Daoy (cell line): ENCODE measurements at regions not wholly inside any gene's neighbourhood (a gene's known extent, or its start where the extent isn't known, plus 50 kb on each side); places are given as distances from the start of the nearest gene placed in this dataset.
A peak's percentile ranks its signal among the peaks of the same experiment; 100 is the strongest.
"Not testable (repeated sequence)": the region's sequence is repeated elsewhere in the genome, so short reads cannot be mapped to it uniquely, and the experiment has no call there.

ENCODE experiments used
- DNase-seq: peaks from one replicate; pipeline ENCODE4 v3.0.0-alpha.2; 2015; ENCODE audit warnings: low read depth

DNA sequence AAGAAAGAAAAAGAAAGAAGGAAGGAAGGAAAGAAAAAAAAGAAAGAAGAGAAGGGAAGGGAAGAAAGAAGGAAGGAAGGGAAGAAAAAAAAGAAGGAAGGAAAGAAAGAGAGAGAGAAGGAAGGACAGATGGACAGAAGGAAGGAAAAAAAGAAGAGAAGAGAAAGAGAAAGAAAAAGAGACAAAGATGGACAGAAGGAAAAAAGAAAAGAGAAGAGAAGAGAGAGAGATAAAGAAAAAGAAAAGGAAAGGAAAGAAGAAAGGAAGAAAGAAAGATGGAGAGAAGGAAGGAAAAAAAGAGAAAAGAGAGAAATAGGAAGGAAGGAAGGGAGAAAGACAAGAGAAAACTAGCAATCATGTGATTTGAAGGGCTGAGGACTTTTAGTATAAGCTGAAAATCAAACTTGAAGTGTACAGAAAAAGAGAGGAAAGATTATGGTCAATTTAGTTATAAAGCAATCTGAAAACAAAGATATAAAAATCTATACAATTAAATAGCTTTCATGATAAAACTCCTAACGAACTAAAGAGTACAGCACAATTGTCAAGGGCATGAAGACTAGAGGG, 115.3 kb downstream of the LTN1 start:
- no peak for DNase-seq

DNA sequence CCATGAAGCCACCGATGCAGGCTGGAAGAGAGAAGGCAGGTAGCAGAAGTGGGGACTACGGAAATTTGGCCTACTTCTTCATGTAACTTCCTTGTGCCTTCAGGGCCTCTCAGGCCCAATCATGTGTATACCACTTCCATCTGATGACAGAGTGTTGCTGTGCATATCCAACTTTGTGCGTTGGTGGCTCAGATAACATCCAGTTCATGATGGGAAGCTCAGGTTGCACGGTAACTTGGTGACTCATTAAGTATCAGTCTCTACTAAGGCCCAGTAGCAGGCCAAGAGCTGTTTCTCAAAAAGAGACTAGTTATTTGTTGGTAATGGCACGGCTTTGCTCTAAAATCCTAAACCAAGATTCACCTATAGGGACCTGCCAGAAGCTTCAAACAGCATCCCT, 117.6 kb downstream of the LTN1 start:
- DNase-seq, result no peak

DNA sequence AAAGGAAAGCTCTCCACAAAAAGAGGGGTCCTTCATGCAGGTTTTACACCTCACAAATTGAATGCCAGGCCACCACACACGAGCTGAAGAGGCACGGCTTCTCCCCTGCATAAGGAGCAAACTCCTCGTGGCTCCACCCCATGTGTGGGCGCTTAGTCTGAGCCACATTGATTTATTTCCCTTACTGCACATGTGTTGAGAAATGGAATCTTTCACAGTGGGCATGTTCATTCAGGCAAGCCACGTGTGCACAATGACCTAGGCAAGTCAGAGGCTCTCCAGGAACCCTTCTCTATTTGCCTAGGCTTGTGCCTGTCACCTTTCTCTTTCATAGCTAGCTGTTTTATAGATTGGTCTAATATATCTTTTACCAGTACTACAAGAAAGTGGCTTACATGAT, 120.5 kb downstream of the LTN1 start:
- DNase-seq, result no peak

DNA sequence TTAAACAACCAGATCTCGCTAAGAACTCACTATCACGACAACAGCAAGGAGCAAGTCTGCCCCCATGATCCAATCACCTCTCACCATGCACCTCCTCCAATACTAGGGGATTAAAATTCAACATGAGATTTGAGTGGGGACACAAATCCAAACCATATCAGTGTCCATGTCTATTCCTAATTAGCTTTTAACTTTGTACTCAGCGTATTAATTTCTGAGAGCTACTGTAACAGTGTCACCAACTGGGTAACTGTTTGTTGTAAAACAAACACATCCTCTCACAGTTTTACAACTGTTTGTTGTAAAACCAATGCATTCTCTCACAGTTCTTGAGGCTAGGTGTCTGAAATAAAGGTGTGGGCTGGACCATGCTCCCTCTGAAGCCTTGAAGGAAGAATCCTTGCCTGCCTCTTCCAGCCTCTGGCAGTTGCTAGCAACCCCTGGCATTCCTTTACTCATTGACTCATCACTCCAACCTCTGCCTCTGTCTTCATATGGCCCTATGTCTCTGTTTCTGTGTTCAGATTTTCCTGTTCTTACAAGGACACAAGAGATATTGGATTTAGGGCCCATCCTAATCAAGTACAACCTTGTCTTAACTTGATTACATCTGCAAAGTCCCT, 121.2 kb downstream of the LTN1 start:
- no peak for DNase-seq

DNA sequence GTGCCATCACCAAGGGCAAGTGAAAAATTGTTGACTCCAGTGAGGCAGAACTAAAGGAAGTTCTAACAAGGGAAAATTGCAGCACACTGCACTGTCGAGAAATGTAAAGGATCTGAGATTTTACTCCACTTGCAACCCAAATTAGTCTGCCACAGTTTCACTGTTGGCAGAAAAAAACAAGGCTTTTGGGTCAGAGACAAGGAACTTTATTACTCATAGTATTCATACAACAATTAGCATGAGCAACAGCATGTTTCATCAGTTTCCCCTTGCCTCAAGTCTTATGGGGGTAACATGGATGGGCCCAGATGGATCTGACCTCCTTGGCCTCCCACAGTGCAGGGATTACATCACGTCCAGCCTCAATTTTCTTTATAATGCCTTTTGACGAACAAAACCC, 125.3 kb downstream of the LTN1 start:
- no peak for DNase-seq

DNA sequence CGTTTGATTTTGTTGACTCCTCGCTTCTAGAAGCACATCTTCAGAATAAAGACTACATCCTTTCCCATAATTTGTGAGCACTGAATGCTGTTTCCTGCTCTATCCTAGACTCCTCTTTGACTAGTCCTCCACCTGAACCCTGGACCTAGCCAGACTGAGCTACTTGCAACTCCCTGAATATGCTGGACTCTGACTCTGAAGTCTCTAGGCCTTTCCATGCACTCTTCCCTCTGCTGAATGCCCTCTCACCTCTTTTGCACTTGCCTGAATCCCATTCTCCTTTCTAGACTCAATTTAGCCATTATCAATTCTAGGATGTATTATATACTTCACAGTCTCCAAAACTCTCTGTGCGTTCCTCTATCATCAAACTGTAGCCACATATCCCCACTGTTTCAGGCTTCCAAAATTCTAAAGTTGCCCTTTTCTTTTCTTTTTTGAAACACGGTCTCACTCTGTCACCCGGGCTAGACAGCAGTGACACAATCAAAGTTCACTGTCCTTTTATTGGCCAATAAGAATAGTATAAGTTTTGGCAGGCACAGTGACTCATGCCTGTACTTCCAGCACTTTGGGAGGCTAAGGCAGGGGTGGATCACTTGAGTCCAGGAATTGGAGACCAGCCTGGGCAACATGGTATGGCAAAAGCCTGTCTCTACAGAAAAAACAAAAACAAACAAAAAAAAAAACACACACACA, 127.0 kb downstream of the LTN1 start:
- DNase-seq, result no peak

DNA sequence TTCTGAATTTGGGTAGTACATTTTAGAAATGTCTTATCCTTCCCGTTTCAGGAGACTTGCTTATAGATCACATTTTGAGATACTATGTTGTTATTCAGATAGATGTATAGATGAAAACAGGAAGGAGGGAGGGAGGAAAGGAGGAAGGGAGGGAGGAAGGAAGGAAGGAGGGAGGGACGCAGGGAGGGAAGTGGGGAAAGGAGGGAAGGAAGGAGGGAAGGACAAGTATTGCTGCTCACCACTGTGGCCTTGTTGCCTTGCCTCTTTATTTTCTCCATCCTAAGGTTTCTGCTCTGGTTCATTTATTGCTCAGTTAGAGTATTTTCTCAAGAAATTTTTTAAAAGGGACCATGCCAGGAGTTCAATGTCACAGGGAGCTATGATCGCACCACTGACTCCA, 134.3 kb downstream of the LTN1 start:
- DNase-seq, result no peak

DNA sequence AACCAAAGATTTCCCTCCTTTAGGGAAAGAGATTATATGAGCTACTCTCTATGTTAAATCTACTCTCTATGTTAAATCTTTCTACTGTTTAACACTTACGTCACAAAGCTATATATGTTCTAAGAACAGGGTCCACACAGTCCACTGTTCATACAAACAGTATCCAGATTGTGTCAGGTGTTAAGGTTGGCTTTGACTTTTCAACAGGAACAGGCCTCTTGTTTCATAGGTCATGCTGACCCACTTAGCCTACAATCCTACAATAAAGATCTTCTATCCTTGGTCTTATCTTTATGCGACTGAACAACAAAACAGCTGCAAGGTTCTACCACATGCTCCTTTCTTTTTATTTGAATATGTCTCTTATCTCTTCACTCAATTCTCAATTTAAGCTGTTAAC, 134.9 kb downstream of the LTN1 start:
- DNase-seq, result no peak

DNA sequence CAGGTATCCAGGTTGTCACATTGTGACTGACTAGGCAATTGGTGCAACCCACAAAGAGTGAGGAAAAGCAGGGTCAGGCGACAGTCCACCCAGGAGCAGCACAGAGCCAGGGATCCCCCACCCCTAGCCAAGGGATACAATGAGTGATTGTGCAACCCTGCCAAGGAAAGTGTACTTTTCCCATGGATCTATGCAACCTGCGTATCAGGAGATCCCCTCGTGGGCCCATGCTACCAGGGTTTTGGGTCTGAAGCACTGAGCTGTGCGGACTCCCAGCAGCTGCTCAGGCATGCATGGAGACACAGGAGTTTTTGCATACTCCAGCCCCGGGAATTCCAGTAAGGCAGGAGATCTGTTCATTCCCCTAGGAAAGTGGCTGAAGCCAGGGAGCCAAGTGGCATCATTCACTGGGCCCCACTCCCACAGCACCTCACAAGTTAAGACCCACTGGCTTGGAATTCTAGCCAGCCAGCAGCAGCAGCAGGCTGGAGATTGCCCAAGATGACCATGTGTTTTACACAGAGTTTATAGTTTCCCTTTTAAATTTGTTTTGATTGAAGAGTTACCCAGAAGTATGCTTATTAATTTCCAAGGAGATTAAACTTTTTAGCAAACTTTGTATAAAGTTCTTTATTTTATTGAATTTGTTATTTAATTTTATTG, 136.0 kb downstream of the LTN1 start:
- DNase-seq, result no peak

DNA sequence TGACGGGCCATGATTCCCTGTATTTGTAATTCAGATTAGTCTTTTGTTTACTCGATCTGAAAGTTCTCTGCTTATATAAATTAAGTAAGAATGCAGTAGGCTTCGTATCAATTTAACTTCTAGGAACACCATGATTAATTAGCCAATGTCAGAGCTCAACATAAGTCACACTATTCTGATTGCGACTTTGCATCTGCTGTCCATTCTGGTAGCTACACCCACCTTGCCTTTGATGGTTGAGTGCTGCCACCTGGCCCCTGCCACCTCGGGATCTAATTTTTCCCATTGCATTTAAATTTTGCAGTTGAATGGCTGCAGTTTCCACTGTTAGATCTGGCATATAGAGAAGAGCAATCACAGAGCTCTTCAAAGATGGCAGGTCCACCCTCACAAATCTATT, 140.0 kb downstream of the LTN1 start:
- no peak for DNase-seq

DNA sequence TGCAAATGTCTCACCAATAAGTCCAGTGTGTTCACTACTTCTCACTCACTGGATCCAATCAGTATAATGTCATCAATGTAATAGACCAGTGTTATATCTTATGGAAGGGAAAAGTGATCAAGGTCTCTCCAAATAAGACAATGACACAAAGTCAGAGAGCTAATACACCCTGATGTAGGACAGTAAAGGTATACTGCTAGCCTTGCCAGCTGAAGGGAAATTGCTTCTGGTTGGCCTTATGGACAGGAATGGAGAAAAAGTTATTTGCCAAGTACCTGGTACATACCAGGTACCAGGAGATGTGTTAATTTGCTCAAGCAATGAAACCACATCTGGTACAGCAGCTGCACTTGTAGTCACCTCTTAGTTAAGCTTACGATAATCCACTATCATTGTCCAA, 141.0 kb downstream of the LTN1 start:
- no peak for DNase-seq

DNA sequence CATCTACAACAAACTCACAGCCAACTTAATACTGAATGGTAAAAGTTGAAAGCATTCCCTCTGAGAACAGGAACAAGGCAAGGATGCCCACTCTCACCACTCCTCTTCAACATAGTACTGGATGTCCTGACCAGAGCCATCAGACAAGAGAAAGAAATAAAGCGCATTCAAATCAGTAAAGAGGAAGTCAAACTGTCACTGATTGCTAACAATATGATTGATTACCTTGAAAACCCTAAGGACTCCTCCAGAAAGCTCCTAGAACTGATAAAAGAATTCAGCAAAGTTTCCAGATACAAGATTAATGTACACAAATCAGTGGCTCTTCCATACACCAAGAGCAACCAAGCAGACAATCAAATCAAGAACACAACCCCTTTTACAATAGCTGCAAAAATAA, 153.4 kb downstream of the LTN1 start:
- DNase-seq, result not testable (repeated sequence)

DNA sequence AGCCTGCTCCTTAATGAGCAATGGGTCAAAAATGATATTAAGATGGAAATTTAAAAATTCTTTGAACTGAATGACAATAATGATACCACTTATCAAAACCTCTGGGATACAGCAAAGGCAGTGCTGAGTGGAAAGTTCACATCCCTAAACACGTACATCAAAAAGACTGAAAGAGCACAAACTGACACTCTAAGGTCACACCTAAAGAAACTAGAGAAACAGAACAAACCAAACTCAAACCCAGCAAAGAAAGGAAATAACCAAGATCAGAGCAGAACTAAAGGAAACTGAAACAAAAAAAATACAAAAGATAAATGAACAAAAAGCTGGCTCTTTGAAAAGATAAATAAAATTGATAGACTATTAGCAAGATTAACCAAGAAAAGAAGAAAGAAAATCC, 155.3 kb downstream of the LTN1 start:
- DNase-seq, result not testable (repeated sequence)

DNA sequence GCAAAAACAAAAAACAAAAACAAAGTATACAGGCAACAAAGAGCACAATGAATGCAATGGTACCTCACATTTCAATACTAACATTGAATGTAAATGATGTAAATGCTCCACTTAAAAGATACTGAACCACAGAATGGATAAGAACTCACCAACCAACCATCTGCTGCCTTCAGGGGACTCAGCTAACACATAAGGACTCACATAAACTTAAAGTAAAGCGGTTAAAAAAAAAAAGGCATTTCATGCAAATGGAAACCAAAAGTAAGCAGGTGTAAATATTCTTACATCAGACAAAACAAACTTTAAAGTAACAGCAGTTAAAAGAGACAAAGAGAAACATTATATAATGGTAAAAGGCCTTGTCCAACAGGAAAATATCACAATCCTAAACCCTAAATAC, 156.1 kb downstream of the LTN1 start:
- DNase-seq, result not testable (repeated sequence)

DNA sequence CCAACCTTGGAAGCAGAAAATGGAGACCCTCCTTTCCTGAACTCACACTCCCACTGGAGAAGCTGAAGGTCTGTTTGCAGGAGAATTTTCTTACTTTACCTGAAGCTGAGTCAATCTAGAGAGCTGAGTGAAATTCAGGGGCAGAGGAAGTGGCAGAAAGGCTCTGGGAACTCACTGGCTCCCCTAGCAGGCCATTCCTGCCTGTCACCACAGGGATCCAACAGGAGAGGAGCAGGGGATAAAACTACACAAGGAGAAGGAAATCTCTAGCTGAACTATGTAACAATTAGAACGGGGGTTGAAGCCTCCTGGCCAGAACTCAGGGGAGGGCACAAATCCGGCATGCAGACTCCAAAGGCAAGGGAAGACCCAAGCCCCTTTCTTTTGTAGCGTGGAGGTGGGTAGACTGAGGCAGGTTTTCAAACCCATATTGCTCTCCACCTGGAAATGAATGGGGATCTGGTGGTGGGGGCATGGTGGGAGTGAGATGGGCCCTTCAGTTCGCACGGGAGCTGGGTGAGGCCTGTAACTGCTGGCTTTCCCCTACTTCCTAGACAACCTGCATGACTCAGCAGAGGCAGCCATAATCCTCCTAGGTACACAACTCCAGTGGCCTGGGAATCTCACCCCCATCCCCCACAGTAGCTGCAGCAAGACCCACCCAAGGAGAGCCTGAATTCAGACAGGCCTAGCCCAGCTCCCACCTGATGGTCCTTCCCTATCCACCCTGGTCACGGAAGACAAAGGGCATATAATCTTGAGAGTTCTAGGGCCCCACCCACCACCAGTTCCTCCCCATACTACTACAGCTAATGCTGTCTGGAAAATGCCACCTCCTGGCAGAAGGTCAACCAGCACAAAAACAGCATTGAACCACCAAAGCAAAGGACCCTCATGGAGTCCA, 158.1 kb downstream of the LTN1 start:
- DNase-seq, result no peak

DNA sequence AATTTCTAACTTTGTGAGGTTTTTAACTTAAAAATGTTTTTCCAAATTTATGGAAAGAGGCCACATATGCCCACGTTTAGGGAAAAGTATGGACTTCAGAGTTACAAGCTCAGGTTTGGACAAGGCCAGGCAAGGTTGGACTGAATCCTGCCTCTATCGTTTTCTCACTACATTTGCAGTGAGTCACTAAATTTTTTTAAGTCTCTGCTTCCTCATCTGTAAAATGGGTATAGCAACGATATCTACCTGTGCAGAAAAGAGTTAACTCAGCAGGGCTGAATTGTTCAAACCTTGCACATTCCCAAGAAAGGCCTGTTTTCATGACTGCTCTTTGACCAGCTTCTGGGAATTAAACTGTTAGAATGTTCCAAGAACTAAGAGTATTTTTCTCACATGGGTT, 159.1 kb downstream of the LTN1 start:
- no peak for DNase-seq

DNA sequence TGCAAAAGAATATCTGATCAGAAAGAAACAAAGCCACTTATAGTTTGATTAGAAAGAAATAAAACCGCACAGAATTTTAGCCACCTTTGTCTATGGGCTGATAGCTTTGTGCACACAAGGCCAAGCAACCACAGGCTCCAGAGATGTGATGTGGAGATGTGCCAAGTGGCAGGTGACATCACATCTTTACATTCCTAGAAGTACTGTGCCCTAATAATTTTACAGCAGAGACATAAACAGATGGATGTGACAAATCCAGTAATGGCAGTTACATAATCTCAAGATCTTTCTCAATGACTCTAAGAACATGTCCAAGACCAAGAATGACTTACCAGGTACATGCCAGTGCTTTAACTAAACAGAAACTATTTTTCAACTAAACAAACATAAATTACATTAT, 159.5 kb downstream of the LTN1 start:
- DNase-seq, result no peak

DNA sequence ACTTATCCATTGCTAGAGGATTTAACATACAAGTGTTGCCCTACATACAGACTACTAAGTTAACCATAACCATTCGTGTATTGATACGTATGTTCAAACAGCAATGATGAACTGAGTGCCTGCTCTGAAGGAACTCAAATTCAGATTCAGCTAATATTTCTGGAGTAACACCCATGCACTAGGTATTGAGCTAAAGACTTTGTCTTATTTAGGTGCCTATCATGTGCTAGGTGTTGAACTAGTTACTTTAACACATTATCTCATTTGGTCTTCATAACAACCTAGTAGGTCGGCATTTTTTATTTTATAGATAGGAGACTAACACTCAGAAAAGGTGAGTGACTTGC, 160.0 kb downstream of the LTN1 start:
- DNase-seq, result no peak

DNA sequence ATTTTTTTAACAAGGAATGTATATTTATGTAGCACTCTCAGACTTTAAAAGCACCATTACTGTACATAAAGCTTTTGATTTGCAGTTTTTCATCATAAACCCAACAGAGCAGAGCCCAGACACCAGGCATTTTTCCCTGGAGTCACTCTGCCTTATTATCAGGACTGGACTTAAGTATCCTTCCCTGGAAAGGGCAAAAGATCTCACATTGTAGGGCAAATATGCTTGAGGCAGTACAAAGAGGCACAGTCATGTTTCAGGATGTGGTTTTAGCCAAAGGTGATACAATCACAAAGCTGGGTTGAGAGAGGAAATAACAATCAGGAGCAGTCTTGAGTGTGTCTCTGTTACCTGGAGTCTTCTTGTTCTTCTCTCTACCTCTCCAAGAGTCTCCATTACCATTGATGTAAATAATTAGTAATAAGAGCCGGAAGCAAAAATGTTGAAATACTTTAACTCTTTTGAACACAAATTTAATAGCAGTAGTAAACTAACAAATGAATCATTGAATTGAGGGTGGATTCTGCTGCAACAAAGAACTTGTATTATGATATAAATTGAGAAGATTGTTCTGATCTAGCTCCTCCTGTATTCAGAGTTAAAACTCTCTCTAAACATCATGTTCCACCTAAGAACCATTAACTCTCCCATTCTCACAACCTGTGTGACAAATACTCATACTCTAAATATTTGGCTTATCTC, 160.5 kb downstream of the LTN1 start:
- peak; percentile 8 for DNase-seq

DNA sequence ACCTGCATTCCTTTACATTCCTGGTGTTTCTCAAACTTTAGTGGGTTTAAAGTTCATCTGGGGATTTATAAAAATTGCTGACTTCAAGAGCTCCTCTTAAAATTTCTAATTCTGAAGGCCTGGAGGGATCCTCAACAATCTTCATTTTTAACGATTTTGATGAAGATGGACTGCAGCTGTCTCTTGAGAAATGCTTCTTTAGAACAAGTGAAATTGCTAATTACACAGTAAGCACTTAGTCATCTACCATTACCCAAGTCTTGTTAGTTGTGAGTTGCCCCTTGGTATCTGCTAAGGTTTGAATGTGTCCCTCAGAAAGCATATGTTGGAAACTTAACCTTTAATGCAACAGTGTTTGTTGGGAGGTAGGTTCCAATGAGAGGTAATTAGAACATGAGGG, 163.7 kb downstream of the LTN1 start:
- DNase-seq, result no peak

DNA sequence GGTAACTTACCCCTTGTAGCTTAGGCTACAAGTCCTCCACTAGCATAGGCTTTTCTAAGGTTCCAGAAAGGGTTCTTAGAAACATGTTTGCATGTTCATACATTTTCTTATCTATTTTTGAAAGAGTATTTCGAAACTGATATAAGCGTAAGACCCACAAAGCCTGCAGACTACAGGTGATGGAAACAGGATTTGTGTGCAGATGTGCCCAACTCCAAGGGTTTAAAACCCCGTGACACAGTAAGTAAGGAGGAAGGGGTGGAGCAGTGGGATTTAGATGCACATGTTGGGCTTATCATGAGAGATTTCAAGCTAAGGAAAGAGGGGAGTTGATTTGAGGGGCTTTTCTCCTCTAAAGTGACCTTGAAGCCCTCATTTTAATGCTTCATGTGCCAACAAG, 164.7 kb downstream of the LTN1 start:
- DNase-seq, result no peak

DNA sequence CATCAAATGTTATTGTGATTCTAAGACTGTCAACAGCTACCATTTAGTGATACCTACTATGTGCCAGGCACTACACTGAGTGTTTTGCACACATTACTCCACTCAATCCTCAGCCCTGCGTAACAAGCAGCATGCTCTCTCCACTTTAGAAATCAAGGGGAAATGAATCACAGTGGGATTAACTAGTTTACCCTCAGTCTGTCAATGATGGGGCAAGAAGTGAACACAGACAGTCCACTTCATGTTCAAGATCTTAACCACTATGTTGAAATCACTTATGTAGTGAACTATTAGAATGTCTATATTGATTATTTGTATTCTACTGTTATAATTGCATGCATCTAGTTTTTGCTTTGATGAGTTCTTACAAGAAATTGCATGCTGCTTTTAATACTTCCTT, 165.3 kb downstream of the LTN1 start:
- DNase-seq, result no peak
